ENCODE measurements at regions not wholly inside any gene's neighbourhood (a gene's known extent, or its start where the extent isn't known, plus 50 kb on each side); places are given as distances from the start of the nearest gene placed in this dataset.

DNA sequence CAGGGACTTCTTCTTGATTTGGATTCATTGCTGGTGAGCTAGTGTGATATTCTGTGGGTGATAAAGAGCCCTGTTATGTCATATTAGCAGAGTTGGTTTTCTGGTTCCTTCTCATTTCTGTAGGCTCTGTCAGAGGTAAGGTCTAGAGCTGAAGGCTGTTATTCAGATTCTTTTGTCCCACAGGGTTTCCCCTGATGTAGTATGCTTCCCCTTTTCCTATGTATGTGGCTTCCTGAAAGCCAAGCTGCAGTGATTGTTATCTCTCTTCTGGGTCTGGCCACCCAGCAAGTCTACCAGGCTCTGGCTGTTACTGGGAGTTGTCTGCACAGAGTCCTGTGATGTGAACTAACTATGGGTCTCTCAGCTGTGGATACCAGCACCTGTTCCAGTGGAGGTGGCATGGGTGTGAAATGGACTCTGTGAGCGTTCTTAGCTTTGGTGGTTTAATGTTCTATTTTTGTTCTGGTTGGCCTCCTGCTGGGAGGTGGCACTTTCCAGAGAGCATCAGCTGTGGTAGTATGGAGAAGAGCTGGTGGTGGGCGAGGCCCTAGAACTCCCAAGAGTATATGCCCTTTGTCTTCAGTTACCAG lies 373.7 kb downstream of the AR start:
- H3K4ac ChIP-seq (ENCODE audit: low read depth, low read length): no peak overlapping the region
- no peak overlapping the region for H2BK12ac ChIP-seq (ENCODE audit: insufficient read length, low read depth, low read length)
- H2BK20ac ChIP-seq (ENCODE audit: low read depth, low read length, poor library complexity, severe bottlenecking): no peak overlapping the region
- TF ChIP-seq, protein P1, sequence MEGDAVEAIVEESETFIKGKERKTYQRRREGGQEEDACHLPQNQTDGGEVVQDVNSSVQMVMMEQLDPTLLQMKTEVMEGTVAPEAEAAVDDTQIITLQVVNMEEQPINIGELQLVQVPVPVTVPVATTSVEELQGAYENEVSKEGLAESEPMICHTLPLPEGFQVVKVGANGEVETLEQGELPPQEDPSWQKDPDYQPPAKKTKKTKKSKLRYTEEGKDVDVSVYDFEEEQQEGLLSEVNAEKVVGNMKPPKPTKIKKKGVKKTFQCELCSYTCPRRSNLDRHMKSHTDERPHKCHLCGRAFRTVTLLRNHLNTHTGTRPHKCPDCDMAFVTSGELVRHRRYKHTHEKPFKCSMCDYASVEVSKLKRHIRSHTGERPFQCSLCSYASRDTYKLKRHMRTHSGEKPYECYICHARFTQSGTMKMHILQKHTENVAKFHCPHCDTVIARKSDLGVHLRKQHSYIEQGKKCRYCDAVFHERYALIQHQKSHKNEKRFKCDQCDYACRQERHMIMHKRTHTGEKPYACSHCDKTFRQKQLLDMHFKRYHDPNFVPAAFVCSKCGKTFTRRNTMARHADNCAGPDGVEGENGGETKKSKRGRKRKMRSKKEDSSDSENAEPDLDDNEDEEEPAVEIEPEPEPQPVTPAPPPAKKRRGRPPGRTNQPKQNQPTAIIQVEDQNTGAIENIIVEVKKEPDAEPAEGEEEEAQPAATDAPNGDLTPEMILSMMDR (conservative IDR thresholded peaks at IDR 0.05): no peak
- no peak overlapping the region for H3K9ac ChIP-seq (ENCODE audit: extremely low read depth, insufficient read length, low read length)
- no peak overlapping the region for H3K18ac ChIP-seq (ENCODE audit: insufficient read length, low read depth, low read length)
- H3K27ac ChIP-seq (ENCODE audit: insufficient read length, low read depth, low read length): no peak overlapping the region
- H2AFZ ChIP-seq (ENCODE audit: low read length): no peak overlapping the region
- peaks cover 79 to 80% of the 10 kb centered on the region in 2 experiments for H3K9me3 Mint-ChIP-seq
- H4K8ac ChIP-seq (replicated peaks; ENCODE audit: insufficient read length, low read depth, low read length): no peak overlapping the region
- H3K79me1 ChIP-seq (ENCODE audit: insufficient read depth, low read depth, low read length, poor library complexity, severe bottlenecking): no peaks in the 10 kb centered on the region
- H3K4me3 Mint-ChIP-seq: no peak overlapping the region
- peaks cover 23% of the 10 kb centered on the region for H3K9me3 ChIP-seq (ENCODE audit: control insufficient read depth, low read depth, low read length)
- no peak overlapping the region for H3K4me2 ChIP-seq (ENCODE audit: insufficient read depth, insufficient read length, low read length)
- no peak overlapping the region for H4K5ac ChIP-seq (ENCODE audit: insufficient read length, low read depth, low read length)
- no peak overlapping the region for H2BK15ac ChIP-seq (ENCODE audit: low read depth, low read length)
- H3K14ac ChIP-seq (ENCODE audit: insufficient read depth, low read length): no peak overlapping the region
- H3K4me1 Mint-ChIP-seq: no peaks in the 10 kb centered on the region
- no peak overlapping the region for H4K91ac ChIP-seq (ENCODE audit: insufficient read length, low read depth, low read length)
- H2BK120ac ChIP-seq (ENCODE audit: low read depth, low read length, poor library complexity, severe bottlenecking): no peak overlapping the region
- no peak overlapping the region for H3T11ph ChIP-seq (ENCODE audit: low read length)
- no CpG with 5 or more reads among the region's 2 CpGs for WGBS (ENCODE audit: extremely low coverage, insufficient read length, low lambda C conversion rate)
- H3K23me2 ChIP-seq (ENCODE audit: insufficient read length, low read depth, low read length, poor library complexity, severe bottlenecking): no peaks in the 10 kb centered on the region
- no peak overlapping the region for H3K27ac Mint-ChIP-seq
- no peak overlapping the region for H2AK5ac ChIP-seq (ENCODE audit: insufficient read length, low read length)
- no peak overlapping the region for H3K23ac ChIP-seq (ENCODE audit: insufficient read length, low read depth, low read length)
- peaks cover 3% of the 10 kb centered on the region; the same call in 1 of the 2 replicates for H3K27me3 Mint-ChIP-seq (ENCODE audit: low read depth)
- no peaks in the 10 kb centered on the region for H4K20me1 ChIP-seq (ENCODE audit: control insufficient read depth, insufficient read depth, insufficient read length)
- H3K79me2 ChIP-seq (ENCODE audit: insufficient read depth, low read length): no peaks in the 10 kb centered on the region
- peaks cover 3 to 15% (median 6%) of the 10 kb centered on the region in 3 experiments; a peak in 4 of 7 replicates for H3K36me3 Mint-ChIP-seq (ENCODE audit: insufficient read depth in 1 of 3, low read depth in 3 of 3)
- H3K27me3 ChIP-seq (ENCODE audit: insufficient read depth, low read length): no peaks in the 10 kb centered on the region
- no peak for DNase-seq
- H2BK5ac ChIP-seq (ENCODE audit: insufficient read length, low read length): no peak overlapping the region
- no peak overlapping the region for H3K56ac ChIP-seq (ENCODE audit: insufficient read length, low read depth, low read length)
- no peaks in the 10 kb centered on the region for H3K4me1 ChIP-seq (ENCODE audit: insufficient read depth, low read length)

Measured in H9 (cell line).